Chondrocyte (in vitro differentiated cells): ENCODE measurements at regions not wholly inside any gene's neighbourhood (a gene's known extent, or its start where the extent isn't known, plus 50 kb on each side); places are given as distances from the start of the nearest gene placed in this dataset.

ENCODE experiments used
- DNase-seq: peaks from one replicate; pipeline ENCODE4 v3.0.0; 2021; ENCODE audit warnings: mixed read lengths, low spot score
- H3K27ac Mint-ChIP-seq: one replicate; pipeline ENCODE4 v1.8.0; 2021; ENCODE audit warnings: mild to moderate bottlenecking, moderate library complexity, mixed read lengths; ENCODE audit not compliant: unreplicated experiment
- H3K27me3 Mint-ChIP-seq: 2 replicates; pipeline ENCODE4 v1.8.0; 2021; ENCODE audit warnings: low read depth, mixed read lengths
- H3K36me3 Mint-ChIP-seq: 2 replicates; pipeline ENCODE4 v1.8.0; 2021; ENCODE audit warnings: low read depth, mixed read lengths
- H3K4me1 Mint-ChIP-seq: 2 replicates; pipeline ENCODE4 v1.8.0; 2021; ENCODE audit warnings: low read depth, mild to moderate bottlenecking, mixed read lengths
- H3K4me3 Mint-ChIP-seq: one replicate; pipeline ENCODE4 v1.8.0; 2021; ENCODE audit warnings: mild to moderate bottlenecking, moderate library complexity, mixed read lengths; ENCODE audit not compliant: unreplicated experiment
- H3K9me3 Mint-ChIP-seq: 2 replicates; pipeline ENCODE4 v1.8.0; 2021; ENCODE audit warnings: low read depth, mixed read lengths
- TF ChIP-seq, protein P1 (sequence below): fragments of 200-600 bp; sonication (generic); IDR thresholded peaks from 2 replicates; pipeline ENCODE4 v1.5.0; 2021; ENCODE audit warnings: antibody characterized with exemption, mild to moderate bottlenecking, moderate library complexity

GRCh38 chr6:87767478-87767877, 65.4 kb upstream of the AKIRIN2 start:
- DNase-seq = no peak
- Mint-ChIP-seq H3K27me3 (no peaks in the 10 kb centered on the region), H3K4me3 (no peak overlapping the region), H3K9me3 (no peaks in the 10 kb centered on the region), H3K27ac (no peak overlapping the region), H3K4me1 (no peaks in the 10 kb centered on the region), H3K36me3 (no peaks in the 10 kb centered on the region)
- TF ChIP-seq, protein P1, sequence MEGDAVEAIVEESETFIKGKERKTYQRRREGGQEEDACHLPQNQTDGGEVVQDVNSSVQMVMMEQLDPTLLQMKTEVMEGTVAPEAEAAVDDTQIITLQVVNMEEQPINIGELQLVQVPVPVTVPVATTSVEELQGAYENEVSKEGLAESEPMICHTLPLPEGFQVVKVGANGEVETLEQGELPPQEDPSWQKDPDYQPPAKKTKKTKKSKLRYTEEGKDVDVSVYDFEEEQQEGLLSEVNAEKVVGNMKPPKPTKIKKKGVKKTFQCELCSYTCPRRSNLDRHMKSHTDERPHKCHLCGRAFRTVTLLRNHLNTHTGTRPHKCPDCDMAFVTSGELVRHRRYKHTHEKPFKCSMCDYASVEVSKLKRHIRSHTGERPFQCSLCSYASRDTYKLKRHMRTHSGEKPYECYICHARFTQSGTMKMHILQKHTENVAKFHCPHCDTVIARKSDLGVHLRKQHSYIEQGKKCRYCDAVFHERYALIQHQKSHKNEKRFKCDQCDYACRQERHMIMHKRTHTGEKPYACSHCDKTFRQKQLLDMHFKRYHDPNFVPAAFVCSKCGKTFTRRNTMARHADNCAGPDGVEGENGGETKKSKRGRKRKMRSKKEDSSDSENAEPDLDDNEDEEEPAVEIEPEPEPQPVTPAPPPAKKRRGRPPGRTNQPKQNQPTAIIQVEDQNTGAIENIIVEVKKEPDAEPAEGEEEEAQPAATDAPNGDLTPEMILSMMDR = no peak

GRCh38 chr6:87766211-87766610, 64.2 kb upstream of the AKIRIN2 start:
- TF ChIP-seq, protein P1 = no peak
- H3K4me3 Mint-ChIP-seq = no peak overlapping the region
- no peak for DNase-seq

DNA sequence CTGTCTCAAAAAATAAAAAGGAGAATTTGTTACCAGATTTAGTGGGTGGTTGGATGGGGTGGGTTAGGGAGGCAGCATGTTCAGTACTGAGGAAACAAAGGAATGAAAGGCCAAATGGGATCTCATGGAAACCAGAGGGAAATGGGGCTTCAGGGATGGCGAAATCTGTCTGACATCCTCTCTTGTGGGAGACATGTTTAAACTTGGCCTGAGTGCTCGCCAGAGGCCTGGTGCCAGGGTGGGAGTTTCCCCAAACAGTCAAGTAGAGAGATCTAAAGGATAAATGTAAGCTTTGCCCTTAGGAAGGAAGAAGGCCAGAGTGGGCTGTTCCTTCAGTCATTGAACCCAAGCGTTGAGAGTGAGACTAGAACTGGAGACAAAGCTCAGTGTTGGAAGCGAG, 61.9 kb upstream of the AKIRIN2 start:
- H3K9me3 Mint-ChIP-seq = no peaks in the 10 kb centered on the region
- DNase-seq = no peak
- H3K27me3 Mint-ChIP-seq = no peaks in the 10 kb centered on the region
- H3K36me3 Mint-ChIP-seq = no peaks in the 10 kb centered on the region
- TF ChIP-seq, protein P1 = no peak
- H3K27ac Mint-ChIP-seq = no peak overlapping the region
- no peaks in the 10 kb centered on the region for H3K4me1 Mint-ChIP-seq
- no peak overlapping the region for H3K4me3 Mint-ChIP-seq

More at GRCh38 chr6:87766211-87766610, 64.2 kb upstream of the AKIRIN2 start:
- Mint-ChIP-seq H3K36me3 (no peaks in the 10 kb centered on the region), H3K27me3 (no peaks in the 10 kb centered on the region), H3K27ac (no peak overlapping the region), H3K4me1 (no peaks in the 10 kb centered on the region), H3K9me3 (no peaks in the 10 kb centered on the region)

- no peaks in the 10 kb centered on the region for H3K4me1 Mint-ChIP-seq
- no peak overlapping the region for H3K4me3 Mint-ChIP-seq
- TF ChIP-seq, protein P1 = no peak
- H3K9me3 Mint-ChIP-seq = no peaks in the 10 kb centered on the region
- no peak overlapping the region for H3K27ac Mint-ChIP-seq
- no peak for DNase-seq
- H3K36me3 Mint-ChIP-seq = no peaks in the 10 kb centered on the region
- H3K27me3 Mint-ChIP-seq = no peaks in the 10 kb centered on the region
Observed at GRCh38 chr6:87763276-87763675, 61.2 kb upstream of the AKIRIN2 start.

- H3K4me1 Mint-ChIP-seq = no peaks in the 10 kb centered on the region
- no peak overlapping the region for H3K4me3 Mint-ChIP-seq
- no peaks in the 10 kb centered on the region for H3K27me3 Mint-ChIP-seq
- H3K36me3 Mint-ChIP-seq = no peaks in the 10 kb centered on the region
- TF ChIP-seq, protein P1 = no peak
- H3K27ac Mint-ChIP-seq = no peak overlapping the region
- DNase-seq = no peak
- H3K9me3 Mint-ChIP-seq = no peaks in the 10 kb centered on the region
Observed at GRCh38 chr6:87762116-87762515, 60.1 kb upstream of the AKIRIN2 start.
